Renal cortical epithelial cell (primary cell): ENCODE measurements at regions not wholly inside any gene's neighbourhood (a gene's known extent, or its start where the extent isn't known, plus 50 kb on each side); places are given as distances from the start of the nearest gene placed in this dataset.

Experiments used
- DNase-seq: peaks from one replicate; pipeline ENCODE4 v3.0.0-alpha.2; 2011; ENCODE audit warnings: low read depth

DNA sequence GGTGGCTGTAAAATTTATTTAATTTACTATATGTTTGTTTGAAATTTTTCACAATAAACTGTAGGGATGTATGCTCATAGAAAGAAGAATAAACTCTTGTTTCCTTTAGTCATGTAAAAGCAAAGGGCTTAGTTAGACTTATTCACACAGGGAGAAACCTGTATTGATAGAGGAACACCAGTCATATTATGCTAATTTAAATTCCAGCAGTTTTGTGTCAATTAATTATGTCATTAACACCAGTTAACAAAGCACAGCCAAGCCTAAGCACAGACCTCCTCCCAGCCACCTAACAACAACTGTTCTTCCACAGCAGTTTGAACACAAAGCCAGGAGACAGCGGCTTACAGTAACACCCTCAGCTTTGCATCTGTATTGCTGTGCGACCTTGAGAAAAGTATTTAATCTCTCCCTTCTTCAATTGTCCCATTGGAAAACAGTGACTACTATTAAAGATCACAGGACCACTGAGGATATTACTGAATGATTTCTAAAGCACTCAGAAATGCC lies 260.8 kb upstream of the RRP15 start:
- no peak for DNase-seq

DNA sequence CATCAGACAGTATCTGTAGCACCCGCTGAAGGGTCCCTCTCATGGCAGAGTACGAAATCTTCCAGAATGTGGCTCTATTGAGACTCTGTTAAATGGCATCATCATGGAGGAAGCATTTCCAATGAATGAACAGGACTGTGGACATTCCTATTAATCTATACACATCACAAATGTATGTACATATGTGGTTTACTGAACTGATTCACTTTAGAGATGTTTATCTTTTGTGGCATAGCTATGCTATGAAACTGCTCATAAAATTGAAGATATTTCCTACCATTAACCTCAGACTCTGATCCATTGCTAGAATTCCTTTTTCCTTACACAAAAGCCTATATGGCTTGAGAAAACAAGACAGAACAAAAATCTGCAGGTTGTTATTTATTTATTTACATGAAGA lies 259.6 kb upstream of the RRP15 start:
- DNase-seq: no peak

DNA sequence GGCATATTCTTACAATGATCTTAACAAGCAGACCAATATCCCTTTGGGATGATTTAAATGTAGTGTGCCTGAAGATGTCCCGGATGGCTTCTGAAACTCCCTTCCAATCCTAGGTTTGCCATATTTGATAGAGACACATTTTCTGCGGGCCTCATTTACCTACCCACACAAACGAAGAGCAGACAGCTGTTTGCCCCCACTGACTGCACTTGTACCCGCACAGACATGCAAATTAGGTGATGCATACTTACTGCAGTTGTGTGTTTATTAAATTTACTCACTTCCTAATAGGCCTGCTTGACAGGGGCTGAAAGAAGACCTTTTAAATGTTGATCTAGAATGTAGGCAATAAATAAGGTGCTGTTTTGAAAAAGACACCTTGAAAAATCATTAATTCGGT lies 257.9 kb upstream of the RRP15 start:
- DNase-seq: no peak

DNA sequence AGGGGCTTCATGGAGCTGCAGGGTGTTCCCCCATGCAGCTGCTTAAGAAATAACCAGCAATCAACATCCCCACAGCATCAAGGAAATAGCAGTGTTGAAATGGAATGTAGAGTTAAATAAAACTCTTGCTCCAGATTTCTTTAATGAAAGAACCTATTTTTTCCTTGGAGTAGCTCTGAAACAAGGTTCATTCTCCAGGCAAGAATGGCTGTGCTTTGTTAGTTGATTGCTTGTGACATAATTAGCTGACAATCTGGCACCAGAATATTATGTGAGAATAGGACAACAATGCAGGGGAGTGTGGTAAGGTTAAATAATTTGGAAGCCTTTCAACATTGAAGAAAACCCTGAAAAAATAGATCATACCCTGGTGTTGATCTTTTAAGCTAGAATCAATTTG lies 254.2 kb upstream of the RRP15 start:
- no peak for DNase-seq

DNA sequence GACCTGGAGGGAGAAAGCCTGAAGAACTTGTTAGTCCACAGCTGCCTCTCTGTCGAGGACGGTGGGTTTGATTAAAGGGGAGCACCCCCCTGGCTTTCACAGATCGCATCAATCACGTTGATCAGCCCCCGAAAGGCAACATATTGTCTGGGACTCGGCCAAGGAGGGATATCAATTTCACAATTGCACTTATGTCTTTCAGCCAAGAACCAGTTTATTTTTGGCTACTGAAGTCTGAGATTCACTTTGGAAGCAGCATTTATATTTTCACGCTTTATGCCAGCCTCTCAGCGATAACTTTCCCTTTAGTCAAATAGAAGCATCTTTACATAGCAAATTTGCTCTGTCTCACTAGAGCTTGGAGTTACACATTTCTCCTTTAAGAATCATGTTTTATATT lies 253.2 kb upstream of the RRP15 start:
- no peak for DNase-seq

DNA sequence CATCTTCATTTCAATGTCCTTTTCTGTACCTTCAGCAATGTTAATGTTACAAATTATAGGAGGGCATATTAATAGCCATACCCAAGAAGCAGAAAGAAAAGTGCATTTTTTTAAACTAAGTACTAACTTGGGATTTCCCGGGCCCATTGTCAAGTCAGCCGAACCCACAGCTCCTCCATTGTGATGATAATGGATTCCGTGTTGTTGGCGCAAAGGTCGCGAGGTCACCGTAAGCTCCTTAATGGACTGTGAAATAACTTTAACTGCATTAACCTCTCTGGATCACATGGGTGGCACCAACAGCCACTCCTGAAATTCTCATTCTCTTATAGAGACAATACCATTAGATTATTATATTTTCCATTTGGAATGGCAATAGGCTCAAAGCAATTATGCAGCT lies 250.6 kb upstream of the RRP15 start:
- DNase-seq: no peak

DNA sequence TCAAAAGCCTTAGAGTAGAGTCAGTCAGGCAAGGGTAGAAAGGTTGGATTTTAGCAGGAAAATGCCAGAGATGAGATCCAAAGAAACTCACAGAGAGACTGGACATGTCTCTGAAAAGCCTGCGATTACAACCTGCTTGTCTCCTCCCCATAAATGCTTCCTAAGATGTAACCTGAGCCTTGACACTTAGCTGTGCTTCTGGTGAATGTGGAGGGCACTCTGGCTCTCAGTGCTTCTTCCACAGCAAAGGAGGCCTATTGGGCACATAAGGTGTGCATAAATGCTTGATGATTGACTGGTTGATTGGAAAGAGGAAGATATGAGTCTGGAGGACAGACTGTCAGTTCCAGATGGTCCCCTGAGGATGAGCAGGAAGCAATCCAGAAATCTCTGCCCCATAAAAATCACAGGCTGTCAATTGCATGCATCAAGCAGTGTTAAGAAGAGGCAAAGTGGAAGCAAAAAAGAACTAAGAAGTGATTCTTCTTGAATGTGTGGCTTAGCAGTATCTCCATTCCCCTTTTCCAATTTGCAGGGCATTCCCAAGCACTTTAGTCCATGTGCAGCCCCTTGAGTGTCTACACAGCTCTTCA lies 236.2 kb upstream of the RRP15 start:
- no peak for DNase-seq

DNA sequence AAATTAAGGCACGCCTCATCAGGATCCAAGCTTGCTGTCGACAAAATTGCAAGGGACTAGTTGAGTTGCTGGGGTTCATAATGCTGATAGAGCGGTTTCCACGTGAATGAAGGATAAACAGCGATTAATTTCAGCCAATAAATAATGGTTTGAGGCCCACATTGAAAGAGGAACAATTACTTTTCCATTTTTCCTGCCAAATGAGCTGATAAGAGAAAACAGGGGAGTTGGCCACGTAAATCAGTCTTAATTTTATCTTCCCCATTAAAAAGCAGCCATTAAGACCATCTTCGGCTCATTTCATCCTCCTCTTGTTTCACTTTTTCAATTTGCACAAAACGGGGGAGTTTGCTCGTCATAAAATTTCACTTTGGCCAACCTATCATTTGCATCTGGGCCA lies 235.5 kb upstream of the RRP15 start:
- no peak for DNase-seq

DNA sequence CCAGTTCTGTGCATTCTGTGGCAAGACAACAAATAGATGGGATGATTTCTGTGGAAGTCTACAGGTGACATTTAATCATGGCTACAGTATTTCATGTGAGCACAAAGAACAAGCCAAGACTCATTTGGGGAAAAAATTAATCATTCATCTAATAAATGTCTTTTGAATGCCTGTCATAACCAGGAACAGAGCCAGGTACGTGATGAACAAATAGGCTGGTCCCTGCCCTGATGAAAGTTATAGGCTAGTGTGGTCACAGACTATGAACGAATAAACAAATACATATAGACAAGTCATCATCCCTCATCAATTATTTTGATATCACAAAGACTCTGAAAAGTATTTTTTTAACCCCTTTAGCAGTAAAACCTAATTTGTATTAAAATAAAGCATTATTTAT lies 226.4 kb upstream of the RRP15 start:
- DNase-seq: no peak

DNA sequence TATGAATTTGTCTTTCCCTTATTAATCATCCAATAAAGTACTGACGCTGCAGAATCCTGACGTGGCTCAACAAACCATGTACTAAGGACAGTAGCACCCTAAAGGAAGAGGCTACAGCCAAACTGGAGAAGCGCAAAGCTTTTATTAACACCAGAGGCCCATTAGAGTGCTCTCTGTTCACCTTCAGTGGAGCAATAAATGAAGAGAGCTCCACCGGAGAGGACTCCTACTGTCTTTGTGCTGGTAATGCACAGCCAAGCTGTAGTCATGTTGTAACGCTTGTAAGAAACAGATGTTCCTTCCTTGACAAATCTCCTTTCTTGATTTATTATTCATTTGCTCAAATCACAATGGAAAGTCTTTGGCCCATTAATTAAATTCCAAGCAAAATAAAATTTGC lies 220.7 kb upstream of the RRP15 start:
- no peak for DNase-seq

DNA sequence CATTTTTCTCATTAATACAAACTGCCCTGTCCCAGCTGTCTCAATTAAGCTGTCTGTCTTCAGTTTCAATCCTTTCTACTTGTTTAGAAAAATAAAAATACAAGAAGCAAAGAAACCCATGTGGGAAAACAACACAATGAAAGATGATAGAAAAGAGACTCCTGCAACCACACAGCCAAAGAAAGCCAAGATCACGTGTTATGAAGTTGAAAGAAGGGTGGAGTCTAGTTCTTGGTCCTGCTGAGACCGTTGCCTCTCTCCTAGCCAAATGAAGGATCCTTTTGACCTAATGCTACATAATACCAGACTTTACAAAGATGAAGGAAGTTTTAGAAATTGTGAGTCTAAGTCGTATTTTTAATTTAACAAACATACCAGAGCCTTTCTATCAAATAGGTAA lies 218.8 kb upstream of the RRP15 start:
- DNase-seq: no peak

DNA sequence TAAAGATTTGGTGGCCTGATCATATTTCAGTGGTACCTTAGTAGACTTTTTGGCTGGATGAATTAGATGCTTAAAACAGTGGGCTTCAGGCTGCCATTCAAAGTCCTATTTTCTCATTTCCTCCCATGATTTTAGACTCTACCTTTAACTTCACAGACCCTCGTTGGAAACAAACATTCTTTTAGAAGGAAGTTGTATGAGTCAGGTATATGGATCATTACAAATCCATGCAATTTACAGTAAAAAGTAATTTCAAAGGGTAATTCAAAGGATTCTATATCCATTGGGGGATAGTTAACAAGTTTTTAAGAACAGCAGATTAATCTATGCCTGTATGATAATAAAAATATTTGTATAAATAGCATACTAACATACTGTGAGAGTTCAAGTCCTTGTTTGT lies 216.9 kb upstream of the RRP15 start:
- DNase-seq: no peak

DNA sequence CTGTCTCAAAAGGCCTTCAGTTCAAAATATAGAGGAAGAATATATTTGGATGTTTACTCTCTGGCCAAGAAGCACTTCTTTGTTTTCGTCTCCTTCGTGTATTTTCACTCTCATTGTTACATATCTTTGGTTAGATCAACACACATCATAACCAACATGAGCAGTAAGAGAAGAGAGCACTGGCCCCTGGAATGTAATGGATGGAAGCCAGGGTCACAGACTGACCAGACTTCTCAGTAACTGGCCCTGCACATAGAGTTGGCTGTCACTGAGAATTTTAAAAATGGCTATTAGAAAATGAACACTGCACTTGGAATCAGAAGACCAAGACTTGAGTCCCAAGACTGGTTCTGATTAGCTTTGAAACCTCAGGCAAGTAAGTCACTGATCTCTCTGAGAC lies 215.9 kb upstream of the RRP15 start:
- no peak for DNase-seq

DNA sequence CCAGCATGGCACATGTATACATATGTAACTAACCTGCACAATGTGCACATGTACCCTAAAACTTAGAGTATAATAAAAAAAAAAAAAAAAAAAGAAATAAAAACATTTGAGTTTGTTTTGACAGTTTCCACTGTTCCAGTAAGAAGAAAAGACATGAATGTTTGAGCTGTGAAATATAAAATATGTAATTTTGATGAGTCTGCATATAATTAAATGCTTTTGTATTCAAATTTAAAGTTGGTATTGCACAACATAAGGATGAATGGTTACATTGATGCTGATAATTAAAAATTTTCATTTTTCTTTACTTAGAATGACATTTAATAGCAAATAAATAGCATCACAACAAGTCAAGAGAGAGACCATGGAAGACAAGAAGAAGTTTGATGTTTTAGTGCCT lies 212.0 kb upstream of the RRP15 start:
- no peak for DNase-seq

DNA sequence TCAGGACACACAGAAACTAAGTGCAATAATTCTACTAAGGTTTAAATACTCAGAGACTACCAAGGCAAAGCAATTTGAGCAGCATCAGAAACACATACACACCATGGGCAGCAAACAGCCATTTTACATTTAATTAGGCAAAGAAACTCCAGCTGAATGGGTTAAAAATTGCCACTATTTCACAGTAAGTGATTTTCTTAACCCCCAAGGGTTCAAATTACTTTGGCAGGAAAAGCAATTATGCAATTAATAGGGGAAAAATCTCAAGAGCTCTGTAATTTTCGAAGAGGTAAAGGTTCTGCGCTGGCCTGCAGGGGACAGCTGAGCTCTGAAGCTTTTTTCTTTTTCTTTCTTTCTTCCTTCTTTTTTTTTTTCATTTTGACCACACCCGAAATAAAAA lies 206.2 kb upstream of the RRP15 start:
- DNase-seq: no peak

DNA sequence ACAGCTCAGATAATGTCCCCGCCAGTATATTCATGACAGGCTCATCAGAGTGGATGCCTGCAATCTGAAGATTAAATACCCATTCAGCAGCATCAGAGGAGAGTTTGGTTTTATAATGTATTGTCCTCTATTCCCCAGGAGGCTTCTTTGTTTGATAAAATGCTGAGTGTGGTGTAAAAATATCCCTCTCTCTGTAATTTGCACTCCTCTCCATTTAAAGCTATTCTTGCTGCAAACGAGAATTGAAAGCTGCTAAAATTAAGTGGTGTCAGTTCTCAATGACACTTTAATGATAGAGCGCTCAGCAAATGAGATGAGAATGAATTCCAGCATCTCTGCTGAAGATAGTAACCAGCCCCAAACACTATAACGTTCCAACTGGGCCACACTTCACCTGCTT lies 205.7 kb upstream of the RRP15 start:
- no peak for DNase-seq

DNA sequence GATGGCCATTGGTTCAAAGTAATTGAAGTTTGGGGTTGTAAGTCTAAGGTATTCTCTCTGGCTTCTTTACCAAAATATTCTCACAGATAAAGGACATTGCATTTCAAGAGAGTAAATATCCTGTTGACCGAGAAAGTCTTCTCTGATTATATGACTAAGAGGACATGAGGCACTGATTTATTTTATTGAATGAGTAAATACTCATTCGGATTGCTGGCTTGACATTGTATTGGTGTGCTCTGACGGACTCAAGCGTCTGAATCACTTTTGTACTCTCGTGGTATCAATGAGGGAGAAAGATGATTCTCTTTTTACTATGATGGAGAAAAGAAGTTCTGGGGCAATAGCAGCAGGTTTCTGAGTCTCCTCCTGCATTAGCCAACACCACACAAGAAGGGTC lies 205.3 kb upstream of the RRP15 start:
- DNase-seq: no peak

DNA sequence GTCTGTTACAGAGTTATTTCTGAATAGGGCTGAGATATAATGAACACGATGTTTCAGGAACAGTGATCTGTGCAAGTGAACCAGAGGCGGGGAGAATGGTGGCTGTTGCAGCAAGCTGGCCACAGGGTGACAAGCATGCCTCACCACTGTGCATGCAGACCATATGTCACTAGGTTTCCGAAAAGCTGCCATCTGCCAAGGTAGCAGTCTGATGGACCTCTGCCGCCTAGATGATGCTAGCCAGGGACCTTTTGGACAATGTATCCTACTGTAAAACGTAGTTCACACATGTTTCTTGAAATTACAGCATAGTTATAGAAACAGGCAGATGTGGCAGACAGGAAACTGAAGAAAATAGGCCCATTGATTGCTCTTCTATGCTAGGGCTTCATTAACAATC lies 204.2 kb upstream of the RRP15 start:
- DNase-seq: no peak

DNA sequence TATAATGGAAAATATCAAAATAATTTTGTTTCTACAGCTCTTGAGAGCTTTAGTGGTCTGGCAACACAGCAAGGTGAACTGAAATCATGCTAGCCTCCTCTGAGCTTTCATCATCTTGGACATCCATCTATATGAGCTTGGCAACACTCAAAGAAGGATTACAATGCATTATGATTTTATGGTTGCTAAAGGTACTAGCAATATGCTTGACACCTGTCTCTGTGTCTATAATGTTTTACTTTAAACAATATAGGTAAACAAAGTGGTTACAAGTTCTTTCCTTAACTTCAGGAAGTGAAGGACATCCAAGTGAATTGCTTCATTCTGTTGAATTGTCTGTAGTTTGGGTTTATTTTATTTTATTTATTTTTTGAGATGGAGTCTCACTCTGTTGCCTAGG lies 203.7 kb upstream of the RRP15 start:
- DNase-seq: no peak

DNA sequence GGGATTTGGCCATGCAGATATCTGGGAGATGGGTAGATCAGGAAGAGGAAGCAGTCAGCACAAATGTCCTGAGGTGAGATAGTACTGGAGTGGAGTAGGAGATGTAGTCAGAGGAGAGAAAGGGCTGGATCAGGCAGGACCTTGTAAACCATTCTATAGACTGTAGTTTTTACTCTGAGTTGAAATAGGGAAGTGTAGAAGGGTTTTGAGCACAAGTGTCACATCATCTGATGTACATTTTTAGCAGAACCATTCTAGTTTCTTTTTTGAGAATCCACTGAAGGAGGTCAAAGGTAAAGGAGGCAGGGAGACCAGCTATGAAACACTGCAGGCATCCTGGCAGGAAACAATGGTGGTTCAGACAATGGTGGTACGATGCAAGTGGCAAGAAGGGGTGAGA lies 194.6 kb upstream of the RRP15 start:
- DNase-seq: no peak

DNA sequence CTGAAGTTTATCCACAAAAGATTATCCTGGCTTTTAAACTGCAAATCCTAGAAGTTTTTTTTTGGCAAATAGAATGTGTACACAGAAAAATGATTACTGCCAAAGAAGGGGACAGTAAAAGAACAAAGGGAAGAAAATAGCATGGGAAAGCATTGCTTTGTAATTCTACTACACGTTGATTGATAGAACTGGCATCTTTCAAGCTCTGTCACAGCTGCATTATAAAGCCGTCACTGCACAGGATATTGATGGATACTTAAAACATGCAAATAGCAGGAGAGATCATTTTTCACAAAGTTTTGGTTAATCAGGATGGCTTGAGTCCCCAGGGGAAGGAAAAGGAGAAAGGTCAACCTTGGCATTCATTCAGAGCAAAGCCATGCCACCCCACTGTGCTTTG lies 183.7 kb upstream of the RRP15 start:
- no peak for DNase-seq

DNA sequence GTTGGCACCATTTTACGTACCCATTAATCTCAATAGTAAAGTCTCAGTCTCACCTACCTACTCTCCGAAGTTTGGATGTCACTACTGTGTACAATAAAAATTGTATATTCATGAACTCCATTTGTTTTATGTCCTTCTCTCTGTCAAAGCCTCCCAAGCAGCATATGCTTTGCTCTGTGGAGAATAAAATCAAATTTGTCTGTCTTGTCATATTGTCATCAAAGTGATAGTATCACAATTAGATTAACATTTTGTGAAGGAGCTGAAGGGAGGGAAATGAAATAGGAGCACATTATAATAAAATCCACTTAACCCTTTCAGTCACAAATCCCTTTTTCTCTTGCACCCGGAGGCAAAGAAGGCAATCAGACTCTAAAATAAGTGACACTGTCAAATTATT lies 177.1 kb upstream of the RRP15 start:
- no peak for DNase-seq

DNA sequence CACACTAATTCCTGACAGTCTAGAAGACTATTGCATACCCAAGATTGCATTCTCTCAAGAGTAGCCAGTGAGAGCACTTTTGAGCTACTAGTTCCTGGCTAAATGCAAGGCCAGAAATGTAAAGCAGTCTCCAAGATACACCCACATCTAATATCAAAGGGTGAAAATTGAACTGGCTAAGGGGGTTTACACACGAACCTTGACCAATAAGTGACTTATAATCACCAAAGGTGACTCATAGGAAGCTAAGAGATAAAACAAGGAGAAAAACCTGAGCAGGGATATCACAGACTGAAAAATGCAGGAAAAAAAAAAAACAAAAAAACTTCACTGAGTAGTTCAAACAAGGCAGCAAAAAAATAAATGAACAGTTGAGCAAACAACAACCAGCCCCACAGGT lies 172.2 kb upstream of the RRP15 start:
- peak; percentile 13 for DNase-seq

DNA sequence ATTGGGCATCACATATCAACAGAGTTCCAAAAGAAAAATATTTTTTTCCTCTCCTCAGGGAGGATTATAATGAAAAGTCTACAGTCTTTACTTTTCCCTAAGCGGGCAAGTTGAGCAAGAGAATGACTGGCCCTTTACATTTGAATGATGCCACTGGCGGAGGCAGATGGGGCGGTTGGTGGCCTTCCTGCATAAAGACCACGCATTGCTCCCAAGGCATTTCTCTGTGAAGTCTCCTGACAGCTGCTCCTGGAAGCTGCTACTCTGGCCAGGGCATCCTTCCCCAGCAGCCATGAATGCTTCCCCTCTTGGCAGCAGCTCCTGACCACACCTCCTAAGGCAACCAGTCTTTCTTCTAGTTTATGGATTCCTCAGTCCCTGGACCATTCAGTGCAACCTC lies 161.1 kb upstream of the RRP15 start:
- DNase-seq: no peak

DNA sequence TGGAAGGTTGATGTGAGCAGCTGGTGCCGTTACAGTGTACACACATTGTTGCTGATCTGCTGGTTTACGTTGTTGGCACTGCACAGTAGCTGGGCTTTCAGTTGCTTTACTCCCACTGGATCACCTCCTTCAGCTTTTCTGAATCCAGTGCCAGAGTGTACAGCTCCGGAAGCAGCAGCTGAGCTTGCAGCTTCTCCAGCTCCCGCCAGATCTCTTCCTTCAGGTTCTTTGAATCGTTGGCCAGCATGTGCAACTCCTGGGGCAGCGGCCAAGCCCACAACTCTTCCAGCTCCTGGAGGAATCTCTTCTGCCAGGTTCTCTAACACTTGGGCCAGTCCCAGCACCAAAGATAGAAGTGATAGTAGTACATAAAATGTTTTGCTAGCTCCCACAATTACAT lies 149.7 kb upstream of the RRP15 start:
- DNase-seq: no peak
